Stomach (tissue), 4 donors: ENCODE measurements at regions not wholly inside any gene's neighbourhood (a gene's known extent, or its start where the extent isn't known, plus 50 kb on each side); places are given as distances from the start of the nearest gene placed in this dataset.

Experiments
- CTCF ChIP-seq, 7 experiments: fragments of 450-650 bp in 4 of 7; fragments of 200-600 bp in 3 of 7; sonication (generic) in 3 of 7; IDR thresholded peaks; one replicate each; pipeline ENCODE4 v1.5.1; 2016 to 2019; ENCODE audit warnings: antibody characterized with exemption in 7 of 7, control low read depth in 2 of 7, mild to moderate bottlenecking in 1 of 7
- EP300 ChIP-seq: sonication (generic); formaldehyde crosslinking; IDR thresholded peaks from one replicate; pipeline ENCODE4 v1.6.1; 2017; ENCODE audit warnings: antibody characterized with exemption
- POLR2AphosphoS5 ChIP-seq, 3 donors: sonication (generic); formaldehyde crosslinking; IDR thresholded peaks; one replicate each; pipeline ENCODE4 v1.6.1; 2016; ENCODE audit warnings: antibody characterized with exemption in 3 of 3

- TF ChIP-seq CTCF (IDR thresholded peaks at IDR 0.05) (no peak), POLR2AphosphoS5 (IDR thresholded peaks at IDR 0.05) (no peak), EP300 (no peak)
Observed at GRCh38 chr17:73791631-73792030, 147.4 kb upstream of the SDK2 start.
